ENCODE measurements at regions not wholly inside any gene's neighbourhood (a gene's known extent, or its start where the extent isn't known, plus 50 kb on each side); places are given as distances from the start of the nearest gene placed in this dataset.

- Mint-ChIP-seq H3K27ac (no peak overlapping the region), H3K27me3 (no peaks in the 10 kb centered on the region), H3K36me3 (ENCODE audit: low read depth) (no peaks in the 10 kb centered on the region), H3K4me3 (no peak overlapping the region), H3K4me1 (no peaks in the 10 kb centered on the region)
- H3K9me3 ChIP-seq (ENCODE audit: control insufficient read depth, low read length, poor library complexity, severe bottlenecking) = no peaks in the 10 kb centered on the region
- ATAC-seq (no peak), DNase-seq (no peak)
Measured at GRCh38 chr16:65510850-65511249, 389.0 kb upstream of the CDH11 start.

- no peak overlapping the region for H3K4me3 Mint-ChIP-seq
- no peaks in the 10 kb centered on the region for H3K27me3 Mint-ChIP-seq
- H3K27ac Mint-ChIP-seq = no peak overlapping the region
- H3K4me1 Mint-ChIP-seq = no peaks in the 10 kb centered on the region
- no peak for ATAC-seq
- H3K9me3 ChIP-seq (ENCODE audit: control insufficient read depth, low read length, poor library complexity, severe bottlenecking) = no peaks in the 10 kb centered on the region
- DNase-seq = no peak
- H3K36me3 Mint-ChIP-seq (ENCODE audit: low read depth) = no peaks in the 10 kb centered on the region
Measured at GRCh38 chr16:65510241-65510640, 388.4 kb upstream of the CDH11 start.

GRCh38 chr16:65509172-65509571 lies 387.3 kb upstream of the CDH11 start:
- ATAC-seq = no peak
- Mint-ChIP-seq H3K36me3 (ENCODE audit: low read depth) (no peaks in the 10 kb centered on the region), H3K27me3 (no peaks in the 10 kb centered on the region), H3K4me1 (no peaks in the 10 kb centered on the region), H3K4me3 (no peak overlapping the region), H3K27ac (no peak overlapping the region)
- DNase-seq = no peak
- no peaks in the 10 kb centered on the region for H3K9me3 ChIP-seq (ENCODE audit: control insufficient read depth, low read length, poor library complexity, severe bottlenecking)

GRCh38 chr16:65500919-65501318 lies 379.1 kb upstream of the CDH11 start:
- H3K36me3 Mint-ChIP-seq (ENCODE audit: low read depth) = no peaks in the 10 kb centered on the region
- H3K9me3 ChIP-seq (ENCODE audit: control insufficient read depth, low read length, poor library complexity, severe bottlenecking) = peaks cover 2% of the 10 kb centered on the region
- ATAC-seq = no peak
- H3K27ac Mint-ChIP-seq = no peak overlapping the region
- no peak overlapping the region for H3K4me3 Mint-ChIP-seq
- no peaks in the 10 kb centered on the region for H3K4me1 Mint-ChIP-seq
- DNase-seq = no peak
- no peaks in the 10 kb centered on the region for H3K27me3 Mint-ChIP-seq

GRCh38 chr16:65500007-65500406 lies 378.1 kb upstream of the CDH11 start:
- H3K4me3 Mint-ChIP-seq = no peak overlapping the region
- DNase-seq = no peak
- ATAC-seq = no peak
- peaks cover 2% of the 10 kb centered on the region for H3K9me3 ChIP-seq (ENCODE audit: control insufficient read depth, low read length, poor library complexity, severe bottlenecking)
- H3K27ac Mint-ChIP-seq = no peak overlapping the region
- H3K27me3 Mint-ChIP-seq = no peaks in the 10 kb centered on the region
- H3K36me3 Mint-ChIP-seq (ENCODE audit: low read depth) = no peaks in the 10 kb centered on the region
- H3K4me1 Mint-ChIP-seq = no peaks in the 10 kb centered on the region

GRCh38 chr16:65499566-65499965 lies 377.7 kb upstream of the CDH11 start:
- H3K27me3 Mint-ChIP-seq = no peaks in the 10 kb centered on the region
- peaks cover 2% of the 10 kb centered on the region for H3K9me3 ChIP-seq (ENCODE audit: control insufficient read depth, low read length, poor library complexity, severe bottlenecking)
- ATAC-seq (no peak), DNase-seq (no peak)
- no peaks in the 10 kb centered on the region for H3K36me3 Mint-ChIP-seq (ENCODE audit: low read depth)
- no peak overlapping the region for H3K4me3 Mint-ChIP-seq
- no peaks in the 10 kb centered on the region for H3K4me1 Mint-ChIP-seq
- no peak overlapping the region for H3K27ac Mint-ChIP-seq

GRCh38 chr16:65497571-65497970 lies 375.7 kb upstream of the CDH11 start:
- no peaks in the 10 kb centered on the region for H3K36me3 Mint-ChIP-seq (ENCODE audit: low read depth)
- DNase-seq = no peak
- no peaks in the 10 kb centered on the region for H3K27me3 Mint-ChIP-seq
- no peak overlapping the region for H3K4me3 Mint-ChIP-seq
- peaks cover 2% of the 10 kb centered on the region for H3K9me3 ChIP-seq (ENCODE audit: control insufficient read depth, low read length, poor library complexity, severe bottlenecking)
- ATAC-seq = no peak
- no peaks in the 10 kb centered on the region for H3K4me1 Mint-ChIP-seq
- H3K27ac Mint-ChIP-seq = no peak overlapping the region

- Mint-ChIP-seq H3K27ac (no peak overlapping the region), H3K36me3 (ENCODE audit: low read depth) (no peaks in the 10 kb centered on the region), H3K4me3 (no peak overlapping the region), H3K4me1 (no peaks in the 10 kb centered on the region), H3K27me3 (no peaks in the 10 kb centered on the region)
- ATAC-seq (no peak), DNase-seq (no peak)
- H3K9me3 ChIP-seq (ENCODE audit: control insufficient read depth, low read length, poor library complexity, severe bottlenecking) = no peaks in the 10 kb centered on the region
Measured at GRCh38 chr16:65495106-65495505, 373.2 kb upstream of the CDH11 start.

- Mint-ChIP-seq H3K4me3 (no peak overlapping the region), H3K27me3 (no peaks in the 10 kb centered on the region), H3K4me1 (no peaks in the 10 kb centered on the region), H3K27ac (no peak overlapping the region), H3K36me3 (ENCODE audit: low read depth) (no peaks in the 10 kb centered on the region)
- DNase-seq = no peak
- no peaks in the 10 kb centered on the region for H3K9me3 ChIP-seq (ENCODE audit: control insufficient read depth, low read length, poor library complexity, severe bottlenecking)
- ATAC-seq = no peak
Measured at GRCh38 chr16:65494609-65495008, 372.7 kb upstream of the CDH11 start.

GRCh38 chr16:65494080-65494479 lies 372.2 kb upstream of the CDH11 start:
- no peak for DNase-seq
- H3K4me1 Mint-ChIP-seq = no peaks in the 10 kb centered on the region

GRCh38 chr16:65490286-65490685 lies 368.4 kb upstream of the CDH11 start:
- DNase-seq = no peak
- H3K36me3 Mint-ChIP-seq (ENCODE audit: low read depth) = no peaks in the 10 kb centered on the region
- no peak overlapping the region for H3K4me3 Mint-ChIP-seq
- no peaks in the 10 kb centered on the region for H3K4me1 Mint-ChIP-seq
- no peak for ATAC-seq
- no peaks in the 10 kb centered on the region for H3K9me3 ChIP-seq (ENCODE audit: control insufficient read depth, low read length, poor library complexity, severe bottlenecking)
- no peak overlapping the region for H3K27ac Mint-ChIP-seq
- no peaks in the 10 kb centered on the region for H3K27me3 Mint-ChIP-seq

More at GRCh38 chr16:65494080-65494479, 372.2 kb upstream of the CDH11 start:
- no peak overlapping the region for H3K27ac Mint-ChIP-seq
- H3K4me3 Mint-ChIP-seq = no peak overlapping the region
- no peak for ATAC-seq
- no peaks in the 10 kb centered on the region for H3K36me3 Mint-ChIP-seq (ENCODE audit: low read depth)
- no peaks in the 10 kb centered on the region for H3K27me3 Mint-ChIP-seq
- H3K9me3 ChIP-seq (ENCODE audit: control insufficient read depth, low read length, poor library complexity, severe bottlenecking) = no peaks in the 10 kb centered on the region

GRCh38 chr16:65489531-65490023 lies 367.7 kb upstream of the CDH11 start:
- no peak for ATAC-seq
- H3K36me3 Mint-ChIP-seq (ENCODE audit: low read depth) = no peaks in the 10 kb centered on the region
- H3K27me3 Mint-ChIP-seq = no peaks in the 10 kb centered on the region
- H3K4me3 Mint-ChIP-seq = no peak overlapping the region
- no peak overlapping the region for H3K27ac Mint-ChIP-seq
- DNase-seq = no peak
- H3K9me3 ChIP-seq (ENCODE audit: control insufficient read depth, low read length, poor library complexity, severe bottlenecking) = no peaks in the 10 kb centered on the region
- no peaks in the 10 kb centered on the region for H3K4me1 Mint-ChIP-seq

GRCh38 chr16:65487231-65487630 lies 365.4 kb upstream of the CDH11 start:
- Mint-ChIP-seq H3K4me1 (no peaks in the 10 kb centered on the region), H3K27ac (no peak overlapping the region), H3K4me3 (no peak overlapping the region), H3K36me3 (ENCODE audit: low read depth) (no peaks in the 10 kb centered on the region), H3K27me3 (no peaks in the 10 kb centered on the region)
- DNase-seq (no peak), ATAC-seq (no peak)
- no peaks in the 10 kb centered on the region for H3K9me3 ChIP-seq (ENCODE audit: control insufficient read depth, low read length, poor library complexity, severe bottlenecking)

GRCh38 chr16:65481956-65482355 lies 360.1 kb upstream of the CDH11 start:
- ATAC-seq (no peak), DNase-seq (no peak)
- no peaks in the 10 kb centered on the region for H3K9me3 ChIP-seq (ENCODE audit: control insufficient read depth, low read length, poor library complexity, severe bottlenecking)
- H3K27me3 Mint-ChIP-seq = no peaks in the 10 kb centered on the region
- H3K27ac Mint-ChIP-seq = no peak overlapping the region
- no peaks in the 10 kb centered on the region for H3K4me1 Mint-ChIP-seq
- no peak overlapping the region for H3K4me3 Mint-ChIP-seq
- no peaks in the 10 kb centered on the region for H3K36me3 Mint-ChIP-seq (ENCODE audit: low read depth)
